ENCODE measurements at regions not wholly inside any gene's neighbourhood (a gene's known extent, or its start where the extent isn't known, plus 50 kb on each side); places are given as distances from the start of the nearest gene placed in this dataset.

- Histone ChIP-seq H3K4ac (ENCODE audit: low read depth, low read length) (no peak overlapping the region), H4K8ac (replicated peaks; ENCODE audit: insufficient read length, low read depth, low read length) (no peak overlapping the region), H2AFZ (ENCODE audit: low read length) (no peak overlapping the region), H3K23ac (ENCODE audit: insufficient read length, low read depth, low read length) (no peak overlapping the region), H4K20me1 (ENCODE audit: control insufficient read depth, insufficient read depth, insufficient read length) (no peaks in the 10 kb centered on the region), H3K79me1 (ENCODE audit: insufficient read depth, low read depth, low read length, poor library complexity, severe bottlenecking) (no peaks in the 10 kb centered on the region), H3K9ac (ENCODE audit: extremely low read depth, insufficient read length, low read length) (no peak overlapping the region), H2AK5ac (ENCODE audit: insufficient read length, low read length) (no peak overlapping the region), H3K79me2 (ENCODE audit: insufficient read depth, low read length) (no peaks in the 10 kb centered on the region), H2BK12ac (ENCODE audit: insufficient read length, low read depth, low read length) (no peak overlapping the region), H3K27me3 (ENCODE audit: insufficient read depth, low read length) (no peaks in the 10 kb centered on the region), H3K4me2 (ENCODE audit: insufficient read depth, insufficient read length, low read length) (no peak overlapping the region), H4K91ac (ENCODE audit: insufficient read length, low read depth, low read length) (no peak overlapping the region), H3T11ph (ENCODE audit: low read length) (no peak overlapping the region), H3K4me1 (ENCODE audit: insufficient read depth, low read length) (peaks cover 5% of the 10 kb centered on the region; the same call in 1 of the 2 replicates), H2BK15ac (ENCODE audit: low read depth, low read length) (no peak overlapping the region), H3K14ac (ENCODE audit: insufficient read depth, low read length) (no peak overlapping the region), H2BK20ac (ENCODE audit: low read depth, low read length, poor library complexity, severe bottlenecking) (no peak overlapping the region), H3K27ac (ENCODE audit: insufficient read length, low read depth, low read length) (no peak overlapping the region), H3K23me2 (ENCODE audit: insufficient read length, low read depth, low read length, poor library complexity, severe bottlenecking) (no peaks in the 10 kb centered on the region), H4K5ac (ENCODE audit: insufficient read length, low read depth, low read length) (no peak overlapping the region), H2BK120ac (ENCODE audit: low read depth, low read length, poor library complexity, severe bottlenecking) (no peak overlapping the region), H3K9me3 (ENCODE audit: control insufficient read depth, low read depth, low read length) (no peaks in the 10 kb centered on the region), H2BK5ac (ENCODE audit: insufficient read length, low read length) (no peak overlapping the region), H3K56ac (ENCODE audit: insufficient read length, low read depth, low read length) (no peak overlapping the region), H3K18ac (ENCODE audit: insufficient read length, low read depth, low read length) (no peak overlapping the region)
- Mint-ChIP-seq H3K9me3 (no peaks in the 10 kb centered on the region), H3K4me3 (no peak overlapping the region), H3K27ac (no peak overlapping the region), H3K36me3 (ENCODE audit: insufficient read depth in 1 of 3, low read depth in 3 of 3) (no peaks in the 10 kb centered on the region), H3K4me1 (peaks cover 18 to 19% of the 10 kb centered on the region in 2 experiments), H3K27me3 (ENCODE audit: low read depth) (peaks cover 1% of the 10 kb centered on the region)
- no peak for TF ChIP-seq CTCF (conservative IDR thresholded peaks at IDR 0.05)
- WGBS (ENCODE audit: extremely low coverage, insufficient read length, low lambda C conversion rate): no CpG with 5 or more reads among the region's 4 CpGs
- no peak for DNase-seq
These were observed 134.4 kb upstream of the SMYD2 start for GRCh38 chr1:214146523-214146922.

All from H9 (cell line).